CD4-positive, alpha-beta T cell treated with Interleukin-4 for 1 hour (primary cell): ENCODE measurements at regions not wholly inside any gene's neighbourhood (a gene's known extent, or its start where the extent isn't known, plus 50 kb on each side); places are given as distances from the start of the nearest gene placed in this dataset.
"Not testable (repeated sequence)": the region's sequence is repeated elsewhere in the genome, so short reads cannot be mapped to it uniquely, and the experiment has no call there.

Experiments
- DNase-seq, 2 donors: peaks; one replicate each; pipeline ENCODE4 v3.0.0-alpha.2; 2020 to 2022

- DNase-seq, result no peak
Observed at GRCh38 chr6:74568861-74569260, 637.0 kb downstream of the COL12A1 start.

- DNase-seq, result not testable (repeated sequence)
Observed at GRCh38 chr6:74567923-74568290, 637.9 kb downstream of the COL12A1 start.

- no peak for DNase-seq
Observed at GRCh38 chr6:74567281-74567922, 638.5 kb downstream of the COL12A1 start.

GRCh38 chr6:74557236-74557635 is 648.6 kb downstream of the COL12A1 start:
- DNase-seq, result no peak

GRCh38 chr6:74554041-74554440 is 651.8 kb downstream of the COL12A1 start:
- DNase-seq, result no peak

GRCh38 chr6:74551896-74552295 is 654.0 kb downstream of the COL12A1 start:
- no peak for DNase-seq

DNA sequence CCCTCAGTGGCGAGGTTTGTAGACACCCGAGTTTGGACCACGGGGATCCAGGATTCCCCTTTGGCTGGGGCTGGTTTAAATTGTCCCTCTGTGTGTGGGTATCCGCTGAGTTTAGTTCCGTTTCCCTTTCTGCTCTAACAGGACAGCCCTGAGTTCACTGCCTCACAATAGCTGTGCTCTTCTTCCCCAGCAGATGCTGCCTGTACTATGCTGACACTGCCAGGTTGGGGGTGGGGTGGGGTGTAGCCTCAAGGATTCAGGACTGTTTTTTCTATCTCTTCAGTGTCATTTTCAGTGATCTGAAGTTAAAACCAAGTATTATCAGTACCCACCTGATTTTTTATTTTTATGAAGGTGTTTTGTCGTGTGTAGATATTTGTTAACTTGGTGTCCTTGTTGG is 655.0 kb downstream of the COL12A1 start:
- no peak for DNase-seq

DNA sequence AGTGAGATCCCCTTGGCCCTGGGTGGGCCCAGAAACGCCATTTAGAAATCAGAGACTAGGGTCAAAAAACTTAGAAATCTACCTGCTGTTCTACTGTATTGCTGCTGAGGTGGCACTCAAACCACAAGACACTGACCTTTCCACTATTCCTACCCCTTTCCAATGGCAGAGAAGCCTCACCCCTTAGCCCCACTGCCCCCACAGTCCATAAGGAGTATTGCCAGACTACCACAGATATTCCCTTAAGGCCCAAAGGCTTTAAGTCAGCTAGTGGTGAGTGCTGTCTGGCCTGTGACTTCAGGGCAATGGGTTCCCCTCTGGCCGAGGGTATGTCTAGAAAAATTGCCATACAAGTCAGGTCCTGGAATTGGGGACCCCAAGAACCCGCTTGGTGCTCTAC is 656.1 kb downstream of the COL12A1 start:
- no peak for DNase-seq

DNA sequence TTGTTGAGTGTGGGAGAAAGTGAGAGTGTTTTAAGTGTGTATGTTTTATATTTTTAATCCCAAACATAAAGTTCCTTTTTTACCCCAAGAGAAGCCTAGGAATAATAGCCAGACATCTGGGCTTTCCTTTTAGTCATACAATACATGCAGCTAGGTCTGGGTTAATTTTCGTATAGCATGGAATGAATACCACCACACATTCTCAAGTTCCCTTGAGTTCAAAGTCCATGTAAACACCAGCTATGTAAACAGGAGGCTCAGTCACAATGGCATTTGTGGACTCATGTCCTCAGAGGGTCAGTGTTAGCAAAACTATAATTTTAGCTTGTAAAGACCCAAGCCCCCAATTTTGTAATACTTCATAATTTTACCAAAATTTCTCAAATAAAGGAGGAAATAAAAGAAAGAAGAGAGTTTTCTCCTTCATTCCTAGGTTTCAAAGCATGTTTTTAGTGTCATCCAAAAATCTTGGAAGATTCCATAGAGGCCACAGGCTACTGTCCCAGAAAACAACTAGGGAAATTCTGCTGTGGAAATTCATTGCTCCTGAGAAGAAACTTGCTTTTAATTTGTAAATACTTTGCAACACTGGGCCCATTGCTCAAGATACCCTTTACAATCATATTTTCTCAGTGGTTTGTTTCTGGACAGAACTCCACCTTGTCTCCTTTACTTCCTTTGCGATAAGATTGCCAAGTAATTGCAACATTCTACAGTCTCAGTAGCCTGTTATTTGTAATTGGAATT is 671.2 kb downstream of the COL12A1 start:
- DNase-seq, result no peak

DNA sequence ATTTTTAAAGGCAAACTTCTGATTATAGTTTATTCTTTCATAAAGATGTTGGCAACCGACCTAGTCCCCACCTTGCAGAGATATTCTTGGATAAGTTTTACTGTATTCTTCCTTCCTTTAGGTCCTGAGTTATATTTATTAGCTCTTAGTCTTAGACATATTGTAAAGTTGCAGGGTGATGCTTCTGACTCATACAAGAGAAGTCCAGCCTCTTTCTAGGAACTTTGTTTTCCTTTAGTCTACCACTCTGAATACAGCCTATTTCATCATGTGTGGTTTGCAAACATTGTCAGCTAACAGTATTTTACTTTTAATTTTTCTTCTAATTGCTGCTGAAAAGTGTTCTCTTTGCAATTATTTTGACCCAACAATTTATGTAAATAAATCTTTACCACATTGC is 686.7 kb downstream of the COL12A1 start:
- no peak for DNase-seq

- no peak for DNase-seq
Observed at GRCh38 chr6:74518035-74518434, 687.8 kb downstream of the COL12A1 start.

DNA sequence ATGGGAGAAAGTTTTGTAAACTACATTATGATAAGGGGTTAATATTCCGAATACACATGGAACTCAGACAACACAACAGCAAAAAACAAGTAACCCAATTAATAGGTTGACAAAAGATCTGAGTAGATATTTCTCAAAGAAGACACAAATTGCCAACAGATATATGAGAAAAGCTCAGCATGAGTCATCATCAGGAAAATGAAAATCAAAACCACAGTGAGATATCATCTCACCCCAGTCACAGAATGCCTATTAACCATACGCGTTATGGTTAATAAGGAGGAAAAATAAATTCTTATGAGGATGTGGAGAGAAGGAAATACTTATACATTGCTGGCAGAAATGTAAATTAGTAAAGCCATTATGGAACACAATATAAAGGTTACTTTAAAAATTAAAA is 695.0 kb downstream of the COL12A1 start:
- DNase-seq, result no peak

- DNase-seq, result no peak
Observed at GRCh38 chr6:74507649-74508048, 698.2 kb downstream of the COL12A1 start.

DNA sequence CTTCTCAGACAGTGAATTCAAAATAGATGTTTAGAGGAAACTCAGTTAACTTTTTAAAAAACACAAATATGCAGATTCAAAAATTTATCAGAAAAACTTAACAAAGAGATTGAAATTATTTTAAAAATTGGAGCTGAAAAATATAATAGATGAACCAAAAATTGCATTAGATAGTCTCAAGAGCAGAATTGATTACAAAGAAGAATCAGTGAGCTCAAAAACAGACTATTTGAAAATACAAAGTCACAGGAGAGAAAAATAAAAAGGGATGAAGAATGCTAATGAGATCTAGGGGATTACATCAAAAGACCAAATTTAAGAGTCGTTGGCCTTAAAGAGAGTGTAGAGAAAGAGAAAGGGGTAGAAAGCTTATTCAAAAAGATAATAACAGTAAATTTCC is 700.5 kb downstream of the COL12A1 start:
- no peak for DNase-seq

DNA sequence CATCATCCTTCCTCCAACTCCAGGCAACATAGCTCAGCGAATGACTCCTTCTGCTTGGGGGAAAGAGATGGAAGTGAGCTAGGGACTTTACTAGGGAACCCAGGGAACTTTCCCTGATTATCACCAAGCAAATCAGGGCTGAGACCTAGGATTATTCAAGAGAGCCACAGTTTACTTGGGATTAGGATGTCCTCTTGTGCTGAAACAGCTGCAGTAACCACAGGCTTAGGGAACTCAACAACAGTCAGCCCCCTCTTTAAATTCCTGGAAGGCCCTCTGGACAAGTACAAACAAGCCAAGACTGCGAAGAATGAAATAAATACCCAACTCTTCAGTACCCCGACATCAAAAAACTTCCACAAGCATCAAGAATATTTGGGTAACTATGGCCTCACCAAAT is 700.9 kb downstream of the COL12A1 start:
- no peak for DNase-seq

GRCh38 chr6:74492587-74492986 is 713.3 kb downstream of the COL12A1 start:
- no peak for DNase-seq

GRCh38 chr6:74491844-74492374 is 713.9 kb downstream of the COL12A1 start:
- DNase-seq, result no peak

- DNase-seq, result not testable (repeated sequence)
Observed at GRCh38 chr6:74488726-74489125, 717.1 kb downstream of the COL12A1 start.

DNA sequence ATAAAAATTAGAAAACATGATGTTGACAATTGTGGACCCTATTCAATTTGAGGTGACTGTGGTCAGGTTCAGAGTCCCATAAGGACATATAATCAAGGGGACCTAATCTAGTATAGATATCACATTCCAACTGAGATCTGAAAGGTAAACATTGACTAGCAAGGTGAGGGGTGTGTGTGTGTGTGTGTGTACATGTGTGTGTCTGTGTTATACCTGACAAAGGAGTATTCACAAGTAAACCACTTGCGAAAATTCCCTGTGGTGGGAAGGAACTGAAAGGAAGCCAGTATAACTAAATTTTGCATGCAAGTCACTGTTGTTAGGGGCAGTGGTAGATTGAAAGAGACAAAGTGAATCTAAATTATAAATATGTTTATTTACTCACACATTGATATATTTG is 723.7 kb downstream of the COL12A1 start:
- no peak for DNase-seq

- no peak for DNase-seq
Observed at GRCh38 chr6:74480561-74480960, 725.3 kb downstream of the COL12A1 start.

GRCh38 chr6:74479960-74480359 is 725.9 kb downstream of the COL12A1 start:
- DNase-seq, result no peak

DNA sequence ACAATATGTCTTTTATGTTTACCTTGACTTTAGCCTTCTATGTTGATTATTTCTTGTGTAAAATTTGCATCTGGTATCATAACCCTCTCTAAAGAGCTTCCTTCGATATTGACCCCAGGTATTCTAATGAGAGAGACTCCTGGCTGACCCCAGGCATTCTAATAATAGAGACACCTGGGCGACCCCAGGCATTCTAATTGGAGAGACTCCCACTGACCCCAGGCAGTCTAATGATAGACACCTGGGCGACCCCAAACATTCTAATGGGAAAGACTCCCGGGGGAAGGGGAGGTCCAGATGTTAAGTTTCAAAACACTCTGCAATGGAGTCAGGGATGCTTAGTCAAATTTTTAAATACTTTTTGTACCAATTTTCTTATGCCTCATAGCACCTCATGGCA is 726.4 kb downstream of the COL12A1 start:
- no peak for DNase-seq

- DNase-seq, result not testable (repeated sequence)
Observed at GRCh38 chr6:74474046-74474445, 731.8 kb downstream of the COL12A1 start.

DNA sequence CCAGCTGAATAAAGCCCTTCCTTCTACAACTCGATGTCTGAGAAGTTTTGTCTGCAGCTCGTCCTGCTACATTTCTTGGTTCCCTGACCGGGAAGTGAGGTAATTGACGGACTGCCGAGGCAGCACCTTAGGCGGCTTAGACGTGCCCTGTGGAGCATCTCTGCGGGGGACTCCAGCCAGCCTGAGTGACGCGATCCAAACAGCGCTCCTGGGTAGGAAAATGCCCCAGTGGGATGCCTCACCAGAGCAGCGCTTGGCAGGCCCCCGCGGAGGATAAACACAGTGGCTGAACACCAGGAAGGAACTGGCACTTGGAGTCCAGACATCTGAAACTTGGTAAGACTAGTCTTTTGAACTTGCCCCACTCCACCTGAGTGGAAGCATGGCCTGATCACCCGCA is 737.3 kb downstream of the COL12A1 start:
- not testable (repeated sequence) for DNase-seq
